AG09319 (cell line): ENCODE measurements at regions not wholly inside any gene's neighbourhood (a gene's known extent, or its start where the extent isn't known, plus 50 kb on each side); places are given as distances from the start of the nearest gene placed in this dataset.
"Not testable (repeated sequence)": the region's sequence is repeated elsewhere in the genome, so short reads cannot be mapped to it uniquely, and the experiment has no call there.

Source experiments
- DNase-seq: peaks from one replicate; pipeline ENCODE4 v3.0.0-alpha.2; 2010; ENCODE audit warnings: low read depth; ENCODE audit errors: extremely low read depth
- TF ChIP-seq, protein P1 (sequence below): IDR thresholded peaks from 2 replicates; pipeline ENCODE4 v1.5.1; 2011; ENCODE audit warnings: low read depth, mild to moderate bottlenecking, inconsistent platforms, low read length, moderate library complexity

DNA sequence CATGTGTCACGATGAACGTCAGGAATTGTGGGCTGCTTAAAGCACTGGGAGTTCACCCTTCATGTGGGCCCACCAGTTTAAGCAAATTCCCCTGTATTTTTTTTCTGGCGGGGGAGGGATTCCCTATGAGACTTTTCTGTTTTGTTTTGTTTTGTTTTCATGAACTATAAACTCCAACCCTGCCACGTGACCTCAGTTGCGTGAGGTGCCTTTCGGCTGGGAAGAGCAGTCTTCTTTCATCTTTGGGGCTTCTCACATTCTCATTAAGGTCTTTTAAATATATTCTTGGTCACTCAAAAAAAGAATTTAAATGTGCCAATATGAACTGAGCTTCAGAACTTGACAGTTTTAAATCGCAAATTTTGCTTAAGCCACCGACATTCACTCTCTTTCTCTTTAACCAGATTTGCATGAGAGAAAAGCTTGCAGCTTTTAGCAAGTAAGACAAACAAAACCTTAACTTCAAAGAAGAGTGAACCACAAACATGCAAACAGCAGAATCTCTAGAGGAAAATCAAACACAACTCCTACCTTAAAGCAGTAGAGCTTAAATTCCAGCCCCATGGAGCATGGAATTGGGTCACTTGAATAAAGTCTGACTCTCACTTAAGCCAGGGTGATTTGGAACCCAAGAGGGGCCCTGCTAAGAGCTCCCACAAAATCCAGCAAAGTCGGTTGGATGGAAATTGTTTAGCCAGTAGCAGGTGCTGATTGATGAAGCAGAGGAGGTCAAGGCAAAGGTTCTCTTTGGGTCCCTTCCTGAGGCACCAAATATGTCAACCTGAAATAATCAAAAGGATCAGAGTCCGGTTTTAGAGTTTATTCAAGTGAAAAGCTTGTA is 699.8 kb upstream of the GBE1 start:
- DNase-seq = no peak
- TF ChIP-seq, protein P1, sequence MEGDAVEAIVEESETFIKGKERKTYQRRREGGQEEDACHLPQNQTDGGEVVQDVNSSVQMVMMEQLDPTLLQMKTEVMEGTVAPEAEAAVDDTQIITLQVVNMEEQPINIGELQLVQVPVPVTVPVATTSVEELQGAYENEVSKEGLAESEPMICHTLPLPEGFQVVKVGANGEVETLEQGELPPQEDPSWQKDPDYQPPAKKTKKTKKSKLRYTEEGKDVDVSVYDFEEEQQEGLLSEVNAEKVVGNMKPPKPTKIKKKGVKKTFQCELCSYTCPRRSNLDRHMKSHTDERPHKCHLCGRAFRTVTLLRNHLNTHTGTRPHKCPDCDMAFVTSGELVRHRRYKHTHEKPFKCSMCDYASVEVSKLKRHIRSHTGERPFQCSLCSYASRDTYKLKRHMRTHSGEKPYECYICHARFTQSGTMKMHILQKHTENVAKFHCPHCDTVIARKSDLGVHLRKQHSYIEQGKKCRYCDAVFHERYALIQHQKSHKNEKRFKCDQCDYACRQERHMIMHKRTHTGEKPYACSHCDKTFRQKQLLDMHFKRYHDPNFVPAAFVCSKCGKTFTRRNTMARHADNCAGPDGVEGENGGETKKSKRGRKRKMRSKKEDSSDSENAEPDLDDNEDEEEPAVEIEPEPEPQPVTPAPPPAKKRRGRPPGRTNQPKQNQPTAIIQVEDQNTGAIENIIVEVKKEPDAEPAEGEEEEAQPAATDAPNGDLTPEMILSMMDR = no peak

DNA sequence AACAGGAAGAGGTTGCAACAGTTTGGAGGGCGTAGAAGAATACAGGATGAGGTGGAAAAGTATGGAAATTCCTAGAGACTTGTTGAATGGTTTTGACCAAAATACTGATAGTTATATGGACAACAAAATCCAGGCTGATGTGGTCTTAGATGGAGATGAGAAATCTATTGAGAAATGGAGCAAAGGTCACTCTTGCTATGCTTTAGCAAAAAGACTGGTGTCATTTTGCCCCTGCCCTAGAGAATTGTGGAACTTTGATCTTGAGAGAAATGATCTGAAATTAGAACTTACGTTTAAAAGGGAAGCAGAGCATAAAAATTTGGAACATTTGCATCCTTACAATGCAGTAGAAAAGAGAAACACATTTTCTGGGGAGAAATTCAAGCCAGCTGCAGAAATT is 686.9 kb upstream of the GBE1 start:
- DNase-seq = no peak
- TF ChIP-seq, protein P1 = no peak

DNA sequence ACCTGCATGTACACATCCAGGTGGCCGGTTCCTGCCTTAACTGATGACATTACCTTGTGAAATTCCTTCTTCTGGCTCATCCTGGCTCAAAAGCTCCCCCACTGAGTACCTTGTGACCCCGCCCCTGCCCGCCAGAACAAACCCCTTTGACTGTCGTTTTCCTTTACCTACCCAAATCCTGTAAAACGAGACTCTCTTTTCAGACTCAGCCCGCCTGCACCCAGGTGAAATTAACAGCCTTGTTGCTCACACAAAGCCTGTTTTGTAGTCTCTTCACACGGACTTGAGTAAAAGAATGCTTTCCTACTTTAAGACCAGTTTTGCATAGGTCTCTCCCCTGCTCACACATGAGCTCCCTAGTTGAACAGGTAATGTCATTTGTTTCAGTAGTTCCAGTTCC is 667.4 kb upstream of the GBE1 start:
- DNase-seq = not testable (repeated sequence)

DNA sequence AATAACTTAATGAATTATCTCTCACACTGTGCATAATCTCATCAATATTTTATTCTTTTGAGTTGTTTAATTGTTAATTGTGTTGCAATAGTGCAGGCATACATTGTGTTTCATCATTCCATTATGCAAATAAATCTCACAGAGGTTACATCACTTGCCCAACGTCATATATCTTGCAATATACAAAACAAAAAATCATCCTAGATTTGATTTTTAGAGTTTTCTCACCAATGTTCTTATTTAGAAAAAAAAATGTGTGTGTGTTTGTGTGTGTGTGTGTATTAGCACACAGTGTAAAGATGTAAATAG is 662.5 kb upstream of the GBE1 start:
- TF ChIP-seq, protein P1 = no peak
- no peak for DNase-seq

DNA sequence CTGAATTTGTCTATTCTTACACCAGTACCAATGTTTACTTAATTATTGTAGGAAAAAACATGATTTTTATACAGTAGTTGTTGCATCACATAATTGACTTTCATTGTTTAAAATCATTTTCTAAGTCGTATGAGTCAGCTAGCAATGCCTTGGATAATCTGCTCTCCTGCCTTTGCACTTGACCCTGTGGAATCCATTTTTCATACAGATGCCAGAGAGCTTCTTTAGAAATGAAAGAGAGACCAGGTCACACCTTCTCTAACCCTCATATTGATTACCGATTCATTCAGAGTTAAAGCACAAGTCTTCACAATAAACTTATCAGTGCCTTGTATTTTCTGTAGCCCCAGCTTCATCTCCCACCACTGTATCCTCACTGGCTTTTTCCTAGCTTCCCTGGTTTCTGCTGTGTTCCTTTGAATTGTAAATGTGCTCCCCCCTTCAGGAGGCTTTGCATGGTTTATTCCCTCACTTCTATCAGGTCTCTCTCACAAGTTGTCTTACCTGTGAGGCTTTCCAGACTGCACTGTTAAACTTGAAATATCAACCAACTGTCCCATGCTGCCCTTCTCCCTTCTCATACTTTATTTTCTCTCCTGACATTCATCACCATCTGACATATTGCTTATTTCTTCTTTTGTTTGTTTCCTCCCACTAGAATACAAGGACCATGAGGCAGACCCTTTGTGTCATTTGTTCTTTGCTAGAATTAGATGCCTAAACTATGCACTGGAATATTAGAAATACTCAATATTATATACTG is 662.0 kb upstream of the GBE1 start:
- no peak for DNase-seq
- TF ChIP-seq, protein P1 = no peak

DNA sequence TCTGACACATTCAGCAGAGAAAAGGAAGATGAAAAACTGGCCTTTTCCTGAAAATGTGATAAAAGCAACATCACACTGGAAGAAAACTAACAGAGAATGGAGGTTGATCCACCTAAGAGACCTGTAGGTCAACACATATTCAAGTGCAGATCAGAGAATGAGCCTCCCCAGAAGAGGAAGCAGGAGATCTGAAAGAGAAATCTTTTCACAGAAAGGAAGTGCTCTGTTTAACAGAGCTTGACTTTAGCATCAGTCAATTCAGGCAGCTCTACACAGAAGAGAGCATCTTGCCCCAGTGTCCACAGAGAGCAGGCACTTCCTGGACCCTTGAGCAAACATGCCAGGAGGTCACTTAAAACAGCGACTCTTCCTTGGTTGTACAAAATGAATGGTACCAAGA is 655.4 kb upstream of the GBE1 start:
- TF ChIP-seq, protein P1 = no peak
- DNase-seq = no peak

DNA sequence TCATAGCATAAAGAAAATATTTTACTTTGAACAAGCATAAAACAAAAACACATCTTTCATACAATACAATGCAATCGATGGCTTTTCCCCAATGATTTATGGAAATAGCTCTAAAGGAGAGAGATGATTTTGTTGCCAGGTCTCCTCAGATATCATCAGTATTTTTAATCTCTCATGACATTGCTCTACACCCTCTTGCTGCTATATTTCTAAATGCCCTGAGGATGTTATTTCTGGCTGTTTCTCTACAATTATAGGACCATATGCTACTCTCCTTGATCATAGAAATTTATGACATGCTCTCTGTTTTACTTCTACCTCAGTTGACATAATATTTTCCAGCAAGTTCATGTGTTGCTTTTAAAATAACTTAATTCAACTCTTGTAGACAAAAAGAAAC is 654.9 kb upstream of the GBE1 start:
- TF ChIP-seq, protein P1 = no peak
- DNase-seq = no peak
